BLaER1 (cell line): ENCODE measurements at regions not wholly inside any gene's neighbourhood (a gene's known extent, or its start where the extent isn't known, plus 50 kb on each side); places are given as distances from the start of the nearest gene placed in this dataset.

Source experiments
- H3K27ac ChIP-seq: shearing (Covaris generic); formaldehyde crosslinking; 2 replicates; pipeline ENCODE4 v1.8.1; 2022
- H3K27me3 ChIP-seq: shearing (Covaris generic); formaldehyde crosslinking; 2 replicates; pipeline ENCODE4 v1.8.1; 2022
- H3K36me3 ChIP-seq: shearing (Covaris generic); formaldehyde crosslinking; 2 replicates; pipeline ENCODE4 v1.8.1; 2022
- H3K4me1 ChIP-seq: shearing (Covaris generic); formaldehyde crosslinking; 2 replicates; pipeline ENCODE4 v1.8.1; 2022
- H3K4me2 ChIP-seq: shearing (Covaris generic); formaldehyde crosslinking; 2 replicates; pipeline ENCODE4 v1.8.1; 2022
- H3K4me3 ChIP-seq: shearing (Covaris generic); formaldehyde crosslinking; 2 replicates; pipeline ENCODE4 v1.8.1; 2022
- H3K9ac ChIP-seq: shearing (Covaris generic); formaldehyde crosslinking; 2 replicates; pipeline ENCODE4 v1.8.1; 2022
- H3K9me3 ChIP-seq: shearing (Covaris generic); formaldehyde crosslinking; 2 replicates; pipeline ENCODE4 v1.8.1; 2022
- H4K20me1 ChIP-seq: shearing (Covaris generic); formaldehyde crosslinking; 2 replicates; pipeline ENCODE4 v1.8.1; 2022
- Cebpa-rat ChIP-seq: shearing (Covaris generic); IDR thresholded peaks from 2 replicates; pipeline ENCODE4 v1.8.1; 2022

GRCh38 chr11:130705670-130706421 is 210.4 kb downstream of the SNX19 start:
- no peak for TF ChIP-seq Cebpa-rat
- Histone ChIP-seq H3K9ac (no peak overlapping the region), H3K27ac (no peak overlapping the region), H3K36me3 (no peaks in the 10 kb centered on the region), H3K9me3 (no peaks in the 10 kb centered on the region), H3K4me1 (peaks cover 19% of the 10 kb centered on the region), H3K27me3 (no peaks in the 10 kb centered on the region), H3K4me3 (no peak overlapping the region), H4K20me1 (no peaks in the 10 kb centered on the region), H3K4me2 (no peak overlapping the region)

- no peaks in the 10 kb centered on the region for H3K27me3 ChIP-seq
- no peaks in the 10 kb centered on the region for H3K9me3 ChIP-seq
- no peak overlapping the region for H3K9ac ChIP-seq
- no peak overlapping the region for H3K4me2 ChIP-seq
- H3K4me3 ChIP-seq, result no peak overlapping the region
- no peaks in the 10 kb centered on the region for H3K36me3 ChIP-seq
- H4K20me1 ChIP-seq, result no peaks in the 10 kb centered on the region
- H3K4me1 ChIP-seq, result peaks cover 27% of the 10 kb centered on the region
- TF ChIP-seq Cebpa-rat, result no peak
- H3K27ac ChIP-seq, result no peak overlapping the region
Observed at GRCh38 chr11:130706572-130706971, 209.7 kb downstream of the SNX19 start.

- no peaks in the 10 kb centered on the region for H3K36me3 ChIP-seq
- no peak for TF ChIP-seq Cebpa-rat
- H4K20me1 ChIP-seq, result no peaks in the 10 kb centered on the region
- H3K4me1 ChIP-seq, result peaks cover 28% of the 10 kb centered on the region
- no peak overlapping the region for H3K4me2 ChIP-seq
- no peak overlapping the region for H3K27ac ChIP-seq
- no peak overlapping the region for H3K9ac ChIP-seq
- H3K9me3 ChIP-seq, result no peaks in the 10 kb centered on the region
- no peaks in the 10 kb centered on the region for H3K27me3 ChIP-seq
- no peak overlapping the region for H3K4me3 ChIP-seq
Observed at GRCh38 chr11:130707217-130707616, 209.1 kb downstream of the SNX19 start.

- Histone ChIP-seq H3K27me3 (no peaks in the 10 kb centered on the region), H4K20me1 (no peaks in the 10 kb centered on the region), H3K27ac (peak overlapping the region; percentile 1; the same call in 1 of the 2 replicates), H3K9me3 (no peaks in the 10 kb centered on the region), H3K4me1 (peaks cover 28% of the 10 kb centered on the region), H3K4me2 (peak overlapping the region; percentile 80), H3K36me3 (no peaks in the 10 kb centered on the region), H3K9ac (no peak overlapping the region), H3K4me3 (no peak overlapping the region)
- no peak for TF ChIP-seq Cebpa-rat
Observed at GRCh38 chr11:130709531-130709930, 206.7 kb downstream of the SNX19 start.

- H3K9me3 ChIP-seq, result no peaks in the 10 kb centered on the region
- H3K36me3 ChIP-seq, result no peaks in the 10 kb centered on the region
- peak overlapping the region; percentile 1; the same call in 1 of the 2 replicates for H3K27ac ChIP-seq
- no peak overlapping the region; the same call in 1 of the 2 replicates for H3K9ac ChIP-seq
- peaks cover 28% of the 10 kb centered on the region for H3K4me1 ChIP-seq
- H4K20me1 ChIP-seq, result no peaks in the 10 kb centered on the region
- no peak for TF ChIP-seq Cebpa-rat
- peak overlapping the region; percentile 80 for H3K4me2 ChIP-seq
- H3K4me3 ChIP-seq, result no peak overlapping the region
- no peaks in the 10 kb centered on the region for H3K27me3 ChIP-seq
Observed at GRCh38 chr11:130710021-130710420, 206.3 kb downstream of the SNX19 start.

GRCh38 chr11:130710497-130711012 is 205.7 kb downstream of the SNX19 start:
- peaks cover 28% of the 10 kb centered on the region for H3K4me1 ChIP-seq
- no peaks in the 10 kb centered on the region for H3K27me3 ChIP-seq
- H3K9me3 ChIP-seq, result no peaks in the 10 kb centered on the region
- H4K20me1 ChIP-seq, result no peaks in the 10 kb centered on the region
- H3K36me3 ChIP-seq, result no peaks in the 10 kb centered on the region
- H3K9ac ChIP-seq, result no peak overlapping the region; the same call in 1 of the 2 replicates
- H3K27ac ChIP-seq, result no peak overlapping the region
- peak overlapping the region; percentile 80 for H3K4me2 ChIP-seq
- no peak for TF ChIP-seq Cebpa-rat
- no peak overlapping the region for H3K4me3 ChIP-seq

GRCh38 chr11:130711193-130711592 is 205.1 kb downstream of the SNX19 start:
- no peak overlapping the region for H3K9ac ChIP-seq
- peak overlapping the region; percentile 80 for H3K4me2 ChIP-seq
- H3K36me3 ChIP-seq, result no peaks in the 10 kb centered on the region
- H4K20me1 ChIP-seq, result no peaks in the 10 kb centered on the region
- H3K4me1 ChIP-seq, result peaks cover 28% of the 10 kb centered on the region
- no peaks in the 10 kb centered on the region for H3K27me3 ChIP-seq
- H3K27ac ChIP-seq, result no peak overlapping the region
- no peaks in the 10 kb centered on the region for H3K9me3 ChIP-seq
- H3K4me3 ChIP-seq, result no peak overlapping the region
- no peak for TF ChIP-seq Cebpa-rat

GRCh38 chr11:130712480-130712879 is 203.8 kb downstream of the SNX19 start:
- TF ChIP-seq Cebpa-rat, result no peak
- H3K4me3 ChIP-seq, result no peak overlapping the region
- no peaks in the 10 kb centered on the region for H3K27me3 ChIP-seq
- no peak overlapping the region for H3K27ac ChIP-seq
- H3K4me2 ChIP-seq, result no peak overlapping the region
- no peak overlapping the region for H3K9ac ChIP-seq
- H3K4me1 ChIP-seq, result peaks cover 28% of the 10 kb centered on the region
- no peaks in the 10 kb centered on the region for H3K9me3 ChIP-seq
- no peaks in the 10 kb centered on the region for H4K20me1 ChIP-seq
- H3K36me3 ChIP-seq, result no peaks in the 10 kb centered on the region

GRCh38 chr11:130715085-130715876 is 201.0 kb downstream of the SNX19 start:
- Histone ChIP-seq H3K27me3 (no peaks in the 10 kb centered on the region), H4K20me1 (no peaks in the 10 kb centered on the region), H3K4me1 (peaks cover 20% of the 10 kb centered on the region), H3K4me3 (no peak overlapping the region), H3K4me2 (no peak overlapping the region), H3K9ac (no peak overlapping the region), H3K36me3 (no peaks in the 10 kb centered on the region), H3K27ac (no peak overlapping the region), H3K9me3 (no peaks in the 10 kb centered on the region)
- no peak for TF ChIP-seq Cebpa-rat

- Histone ChIP-seq H3K27me3 (no peaks in the 10 kb centered on the region), H3K9me3 (no peaks in the 10 kb centered on the region), H3K27ac (no peak overlapping the region), H3K4me3 (no peak overlapping the region), H4K20me1 (no peaks in the 10 kb centered on the region), H3K9ac (no peak overlapping the region), H3K4me2 (no peak overlapping the region), H3K4me1 (peaks cover 15% of the 10 kb centered on the region), H3K36me3 (no peaks in the 10 kb centered on the region)
- no peak for TF ChIP-seq Cebpa-rat
Observed at GRCh38 chr11:130715877-130716220, 200.4 kb downstream of the SNX19 start.
